Gastrocnemius medialis (tissue), 4 donors: ENCODE measurements at regions not wholly inside any gene's neighbourhood (a gene's known extent, or its start where the extent isn't known, plus 50 kb on each side); places are given as distances from the start of the nearest gene placed in this dataset.

Experiments
- POLR2A ChIP-seq, 2 donors: fragments of 450-650 bp; IDR thresholded peaks; one replicate each; pipeline ENCODE4 v1.6.1; 2017; ENCODE audit warnings: antibody characterized with exemption in 2 of 2, mild to moderate bottlenecking in 2 of 2, moderate library complexity in 2 of 2
- TF ChIP-seq, protein P1 (sequence below), 5 experiments: fragments of 450-650 bp in 3 of 5; fragments of 200-600 bp in 2 of 5; sonication (generic) in 2 of 5; IDR thresholded peaks in 4 of 5; conservative IDR thresholded peaks in 1 of 5; 1 replicate in 4 of 5; 2 replicates in 1 of 5; pipeline ENCODE4 v1.5.1; 2016 to 2019; ENCODE audit warnings: antibody characterized with exemption in 5 of 5, mild to moderate bottlenecking in 3 of 5, moderate library complexity in 3 of 5

DNA sequence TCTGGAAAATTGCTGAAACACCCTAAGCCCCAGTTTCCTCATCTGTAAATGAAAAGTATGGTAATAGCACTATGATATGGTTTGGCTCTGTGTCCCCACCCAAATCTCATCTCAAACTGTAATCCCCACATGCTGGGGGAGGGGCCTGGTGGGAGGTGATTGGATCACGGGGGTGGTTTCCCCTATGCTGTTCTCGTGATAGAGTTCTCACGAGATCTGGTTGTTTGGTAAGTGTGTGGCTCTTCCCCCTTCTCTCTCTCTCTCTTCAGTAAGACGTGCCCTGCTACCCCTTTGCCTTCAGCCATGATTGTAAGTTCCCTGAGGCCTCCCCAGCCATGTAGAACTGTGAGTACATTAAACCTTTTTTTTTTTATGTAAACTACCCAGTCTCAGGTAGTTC is 490.7 kb downstream of the TMEM114 start:
- TF ChIP-seq, protein P1, sequence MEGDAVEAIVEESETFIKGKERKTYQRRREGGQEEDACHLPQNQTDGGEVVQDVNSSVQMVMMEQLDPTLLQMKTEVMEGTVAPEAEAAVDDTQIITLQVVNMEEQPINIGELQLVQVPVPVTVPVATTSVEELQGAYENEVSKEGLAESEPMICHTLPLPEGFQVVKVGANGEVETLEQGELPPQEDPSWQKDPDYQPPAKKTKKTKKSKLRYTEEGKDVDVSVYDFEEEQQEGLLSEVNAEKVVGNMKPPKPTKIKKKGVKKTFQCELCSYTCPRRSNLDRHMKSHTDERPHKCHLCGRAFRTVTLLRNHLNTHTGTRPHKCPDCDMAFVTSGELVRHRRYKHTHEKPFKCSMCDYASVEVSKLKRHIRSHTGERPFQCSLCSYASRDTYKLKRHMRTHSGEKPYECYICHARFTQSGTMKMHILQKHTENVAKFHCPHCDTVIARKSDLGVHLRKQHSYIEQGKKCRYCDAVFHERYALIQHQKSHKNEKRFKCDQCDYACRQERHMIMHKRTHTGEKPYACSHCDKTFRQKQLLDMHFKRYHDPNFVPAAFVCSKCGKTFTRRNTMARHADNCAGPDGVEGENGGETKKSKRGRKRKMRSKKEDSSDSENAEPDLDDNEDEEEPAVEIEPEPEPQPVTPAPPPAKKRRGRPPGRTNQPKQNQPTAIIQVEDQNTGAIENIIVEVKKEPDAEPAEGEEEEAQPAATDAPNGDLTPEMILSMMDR (IDR thresholded peaks at IDR 0.05 in 4 of 5, conservative IDR thresholded peaks at IDR 0.05 in 1 of 5), result no peak
- TF ChIP-seq POLR2A (IDR thresholded peaks at IDR 0.05), result no peak
